ENCODE measurements at regions not wholly inside any gene's neighbourhood (a gene's known extent, or its start where the extent isn't known, plus 50 kb on each side); places are given as distances from the start of the nearest gene placed in this dataset.

GRCh38 chr6:153621491-153621890, 417.5 kb upstream of the OPRM1 start:
- no peaks in the 10 kb centered on the region for H3K9me3 ChIP-seq (replicated peaks; ENCODE audit: control insufficient read depth, insufficient read depth, low read depth, low read length)
- TF ChIP-seq KLF13 (tag; IDR thresholded peaks at IDR 0.05; ENCODE audit: borderline replicate concordance, low read depth) (no peak), HDAC6 (IDR thresholded peaks at IDR 0.05; ENCODE audit: low read depth, low read length) (no peak), FOXP1 (CRISPR knock-in tag; IDR thresholded peaks at IDR 0.05) (no peak), RBM39 (optimal IDR thresholded peaks at IDR 0.05; ENCODE audit: low read depth, low read length) (no peak), RBBP5 (IDR thresholded peaks at IDR 0.05; ENCODE audit: borderline replicate concordance, insufficient read depth, low read length, poor library complexity, severe bottlenecking) (no peak), RNF219 (CRISPR knock-in tag; IDR thresholded peaks at IDR 0.05) (no peak), E2F8 (IDR thresholded peaks at IDR 0.05; ENCODE audit: low read depth, partially characterized antibody) (no peak), ZBTB1 (CRISPR knock-in tag; IDR thresholded peaks at IDR 0.05; ENCODE audit: borderline replicate concordance, low read depth) (no peak), HDAC8 (tag; IDR thresholded peaks at IDR 0.05) (no peak), FOXK2 (conservative IDR thresholded peaks at IDR 0.05 in 1 of 2, IDR thresholded peaks at IDR 0.05 in 1 of 2; ENCODE audit: low read depth in 2 of 2) (no peak)
- WGBS (ENCODE audit: insufficient coverage, low coverage, missing lambda C conversion rate), result 0% methylated on average over 2 of the region's 2 CpGs
- ChIA-PET CTCF (ENCODE audit: low intra/inter-chr PET ratio) (no interaction called here), POLR2A (no interaction called here)
- H3K4me2 ChIP-seq (ENCODE audit: insufficient read depth, low read length), result no peak overlapping the region
- H3K27me3 ChIP-seq (ENCODE audit: control insufficient read depth in 2 of 2, insufficient read depth in 2 of 2, low read length in 2 of 2), result no peaks in the 10 kb centered on the region
- no peaks in the 10 kb centered on the region for H3K9me1 ChIP-seq (ENCODE audit: control insufficient read depth, insufficient read depth, low read length)
- in situ Hi-C loops (cut with MboI) (no loop called here), intact Hi-C loops (cut with micrococcal nuclease) (no loop called here)
- no peak overlapping the region for H3K9ac ChIP-seq (ENCODE audit: insufficient read depth in 1 of 2, low read depth in 2 of 2, low read length in 2 of 2)
- H3K4me1 ChIP-seq (replicated peaks in 1 of 2; ENCODE audit: control insufficient read depth in 2 of 2, insufficient read depth in 2 of 2, low read length in 2 of 2), result no peaks in the 10 kb centered on the region
- no peak overlapping the region for H2AFZ ChIP-seq (ENCODE audit: low read depth, low read length)
- no peaks in the 10 kb centered on the region for H3K36me3 ChIP-seq (ENCODE audit: control insufficient read depth, insufficient read depth, low read length)
- no TSS peak for BruUV-seq (replicated peaks)
- H4K20me1 ChIP-seq (replicated peaks; ENCODE audit: control insufficient read depth, insufficient read depth, low read length), result no peaks in the 10 kb centered on the region
- ATAC-seq (no peak), DNase-seq (ENCODE audit: extremely low read depth in 1 of 4, low spot score in 3 of 4) (no peak), FAIRE-seq (no peak)
- no peak overlapping the region for H3K27ac ChIP-seq (ENCODE audit: extremely low read depth, low read depth, low read length)
- no peaks in the 10 kb centered on the region for H3K79me2 ChIP-seq (ENCODE audit: control insufficient read depth, insufficient read depth, low read length)
- no peak overlapping the region for H3K4me3 ChIP-seq
